Testis (tissue), 2 donors: ENCODE measurements at regions not wholly inside any gene's neighbourhood (a gene's known extent, or its start where the extent isn't known, plus 50 kb on each side); places are given as distances from the start of the nearest gene placed in this dataset.

Source experiments
- CTCF ChIP-seq, 3 experiments: fragments of 450-650 bp in 2 of 3; fragments of 200-600 bp in 1 of 3; sonication (generic) in 1 of 3; IDR thresholded peaks; one replicate each; pipeline ENCODE4 v1.5.1; 2016 to 2019; ENCODE audit warnings: antibody characterized with exemption in 3 of 3, mild to moderate bottlenecking in 2 of 3, moderate library complexity in 1 of 3
- POLR2A ChIP-seq: fragments of 450-650 bp; IDR thresholded peaks from one replicate; pipeline ENCODE4 v1.6.1; 2017; ENCODE audit warnings: antibody characterized with exemption, mild to moderate bottlenecking, moderate library complexity

GRCh38 chr6:6984585-6985366, 123.0 kb upstream of the RREB1 start:
- TF ChIP-seq CTCF (IDR thresholded peaks at IDR 0.05) (no peak), POLR2A (no peak)
